ENCODE measurements at regions not wholly inside any gene's neighbourhood (a gene's known extent, or its start where the extent isn't known, plus 50 kb on each side); places are given as distances from the start of the nearest gene placed in this dataset.

GRCh38 chr6:9515633-9516606 lies 899.0 kb downstream of the TFAP2A start:
- TF ChIP-seq GATA3 (IDR thresholded peaks at IDR 0.05; ENCODE audit: low read depth, low read length) (no peak), GATA2 (IDR thresholded peaks at IDR 0.05; ENCODE audit: low read depth, low read length) (no peak)

GRCh38 chr6:9514146-9514545 lies 900.7 kb downstream of the TFAP2A start:
- no peak for TF ChIP-seq GATA3 (IDR thresholded peaks at IDR 0.05; ENCODE audit: low read depth, low read length)
- TF ChIP-seq GATA2 (IDR thresholded peaks at IDR 0.05; ENCODE audit: low read depth, low read length), result no peak

GRCh38 chr6:9511157-9511556 lies 903.7 kb downstream of the TFAP2A start:
- no peak for TF ChIP-seq GATA3 (IDR thresholded peaks at IDR 0.05; ENCODE audit: low read depth, low read length)
- no peak for TF ChIP-seq GATA2 (IDR thresholded peaks at IDR 0.05; ENCODE audit: low read depth, low read length)

- no peak for TF ChIP-seq GATA2 (IDR thresholded peaks at IDR 0.05; ENCODE audit: low read depth, low read length)
- TF ChIP-seq GATA3 (IDR thresholded peaks at IDR 0.05; ENCODE audit: low read depth, low read length), result no peak
Observed at GRCh38 chr6:9507136-9507895, 907.6 kb downstream of the TFAP2A start.

- no peak for TF ChIP-seq GATA3 (IDR thresholded peaks at IDR 0.05; ENCODE audit: low read depth, low read length)
- TF ChIP-seq GATA2 (IDR thresholded peaks at IDR 0.05; ENCODE audit: low read depth, low read length), result no peak
Observed at GRCh38 chr6:9504191-9504590, 910.7 kb downstream of the TFAP2A start.

- no peak for TF ChIP-seq GATA3 (IDR thresholded peaks at IDR 0.05; ENCODE audit: low read depth, low read length)
- TF ChIP-seq GATA2 (IDR thresholded peaks at IDR 0.05; ENCODE audit: low read depth, low read length), result no peak
Observed at GRCh38 chr6:9503111-9503761, 911.6 kb downstream of the TFAP2A start.

GRCh38 chr6:9499709-9500108 lies 915.2 kb downstream of the TFAP2A start:
- TF ChIP-seq GATA2 (IDR thresholded peaks at IDR 0.05; ENCODE audit: low read depth, low read length) (no peak), GATA3 (IDR thresholded peaks at IDR 0.05; ENCODE audit: low read depth, low read length) (no peak)

- TF ChIP-seq GATA3 (IDR thresholded peaks at IDR 0.05; ENCODE audit: low read depth, low read length), result no peak
- no peak for TF ChIP-seq GATA2 (IDR thresholded peaks at IDR 0.05; ENCODE audit: low read depth, low read length)
Observed at GRCh38 chr6:9496837-9497236, 918.0 kb downstream of the TFAP2A start.

GRCh38 chr6:9494864-9495263 lies 920.0 kb downstream of the TFAP2A start:
- TF ChIP-seq GATA3 (IDR thresholded peaks at IDR 0.05; ENCODE audit: low read depth, low read length) (no peak), GATA2 (IDR thresholded peaks at IDR 0.05; ENCODE audit: low read depth, low read length) (no peak)

- no peak for TF ChIP-seq GATA3 (IDR thresholded peaks at IDR 0.05; ENCODE audit: low read depth, low read length)
Observed at GRCh38 chr6:9492790-9493189, 922.1 kb downstream of the TFAP2A start.

GRCh38 chr6:9487128-9487527 lies 927.7 kb downstream of the TFAP2A start:
- TF ChIP-seq GATA2 (IDR thresholded peaks at IDR 0.05; ENCODE audit: low read depth, low read length), result no peak
- no peak for TF ChIP-seq GATA3 (IDR thresholded peaks at IDR 0.05; ENCODE audit: low read depth, low read length)

- TF ChIP-seq GATA2 (IDR thresholded peaks at IDR 0.05; ENCODE audit: low read depth, low read length) (no peak), GATA3 (IDR thresholded peaks at IDR 0.05; ENCODE audit: low read depth, low read length) (no peak)
Observed at GRCh38 chr6:9485992-9486391, 928.9 kb downstream of the TFAP2A start.

GRCh38 chr6:9484686-9485085 lies 930.2 kb downstream of the TFAP2A start:
- no peak for TF ChIP-seq GATA3 (IDR thresholded peaks at IDR 0.05; ENCODE audit: low read depth, low read length)
- TF ChIP-seq GATA2 (IDR thresholded peaks at IDR 0.05; ENCODE audit: low read depth, low read length), result no peak

GRCh38 chr6:9484091-9484490 lies 930.8 kb downstream of the TFAP2A start:
- TF ChIP-seq GATA2 (IDR thresholded peaks at IDR 0.05; ENCODE audit: low read depth, low read length), result no peak
- no peak for TF ChIP-seq GATA3 (IDR thresholded peaks at IDR 0.05; ENCODE audit: low read depth, low read length)

Data from SH-SY5Y (cell line).